ENCODE measurements at regions not wholly inside any gene's neighbourhood (a gene's known extent, or its start where the extent isn't known, plus 50 kb on each side); places are given as distances from the start of the nearest gene placed in this dataset.
A peak's percentile ranks its signal among the peaks of the same experiment; 100 is the strongest.

DNA sequence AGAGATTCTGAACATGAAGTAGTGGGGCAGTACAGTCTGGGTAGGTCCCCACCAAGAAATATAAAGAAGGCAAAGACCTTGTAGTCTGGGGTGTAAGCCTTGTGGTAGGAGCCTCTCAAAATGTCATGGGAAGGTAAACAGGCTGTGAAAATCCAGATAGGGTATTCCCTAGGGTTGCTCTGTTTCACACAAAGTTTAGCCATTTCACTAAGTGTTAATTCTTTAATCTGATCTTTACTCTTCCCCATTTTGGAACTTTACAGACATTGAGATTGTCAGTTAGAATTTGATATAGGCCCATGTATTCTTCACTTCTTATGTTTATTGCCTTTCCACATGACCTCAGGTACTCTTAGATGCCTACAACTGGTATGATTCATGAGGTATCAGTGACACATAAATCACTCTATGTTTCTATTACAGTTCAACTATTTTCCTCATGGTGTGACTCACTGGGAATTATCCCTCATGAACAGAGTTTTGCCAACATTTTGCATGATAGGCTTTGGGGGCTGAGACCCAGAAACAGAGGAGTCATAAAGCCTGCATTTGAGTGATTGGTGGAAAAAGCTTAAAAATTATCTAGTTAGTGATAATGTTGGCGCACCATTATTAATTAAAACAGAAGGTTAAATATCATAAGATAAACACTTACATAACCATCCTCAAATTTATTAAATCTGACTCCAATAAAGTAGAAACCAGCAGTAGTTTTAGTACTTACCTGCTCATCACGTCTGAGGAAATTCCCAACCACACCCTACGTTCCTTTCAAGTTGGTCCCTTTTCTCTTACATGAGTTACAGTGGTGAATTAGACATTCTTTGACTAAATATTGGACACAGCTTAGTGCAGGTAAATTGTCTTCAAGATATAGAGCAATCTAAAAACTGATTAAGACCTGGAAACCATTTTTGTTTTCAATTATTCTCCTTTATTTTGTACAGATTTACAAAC, 399.8 kb upstream of the MEF2C start:
- no peaks in the 10 kb centered on the region for H3K36me3 ChIP-seq (ENCODE audit: control insufficient read depth in 4 of 4, insufficient read depth in 4 of 4, low read length in 4 of 4)
- H3K4me1 ChIP-seq (ENCODE audit: control insufficient read depth in 5 of 5, insufficient read depth in 5 of 5, low read length in 5 of 5) = peaks cover 0 to 13% (median 0%) of the 10 kb centered on the region in 5 donors
- DNase-seq = no peak
- no peaks in the 10 kb centered on the region for H3K9me3 ChIP-seq (ENCODE audit: control insufficient read depth in 4 of 4, insufficient read depth in 3 of 4, low read length in 3 of 4)
- H3K4me3 ChIP-seq = no peak overlapping the region
- H3K9ac ChIP-seq (ENCODE audit: insufficient read depth in 1 of 2, low read length in 2 of 2) = no peak overlapping the region
- ATAC-seq (ENCODE audit: insufficient read depth, low FRiP score) = no peak
- H3K27ac ChIP-seq (ENCODE audit: low read depth in 1 of 2, low read length in 1 of 2) = no peak overlapping the region
- TF ChIP-seq, protein P1, sequence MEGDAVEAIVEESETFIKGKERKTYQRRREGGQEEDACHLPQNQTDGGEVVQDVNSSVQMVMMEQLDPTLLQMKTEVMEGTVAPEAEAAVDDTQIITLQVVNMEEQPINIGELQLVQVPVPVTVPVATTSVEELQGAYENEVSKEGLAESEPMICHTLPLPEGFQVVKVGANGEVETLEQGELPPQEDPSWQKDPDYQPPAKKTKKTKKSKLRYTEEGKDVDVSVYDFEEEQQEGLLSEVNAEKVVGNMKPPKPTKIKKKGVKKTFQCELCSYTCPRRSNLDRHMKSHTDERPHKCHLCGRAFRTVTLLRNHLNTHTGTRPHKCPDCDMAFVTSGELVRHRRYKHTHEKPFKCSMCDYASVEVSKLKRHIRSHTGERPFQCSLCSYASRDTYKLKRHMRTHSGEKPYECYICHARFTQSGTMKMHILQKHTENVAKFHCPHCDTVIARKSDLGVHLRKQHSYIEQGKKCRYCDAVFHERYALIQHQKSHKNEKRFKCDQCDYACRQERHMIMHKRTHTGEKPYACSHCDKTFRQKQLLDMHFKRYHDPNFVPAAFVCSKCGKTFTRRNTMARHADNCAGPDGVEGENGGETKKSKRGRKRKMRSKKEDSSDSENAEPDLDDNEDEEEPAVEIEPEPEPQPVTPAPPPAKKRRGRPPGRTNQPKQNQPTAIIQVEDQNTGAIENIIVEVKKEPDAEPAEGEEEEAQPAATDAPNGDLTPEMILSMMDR (IDR thresholded peaks at IDR 0.05; ENCODE audit: control extremely low read depth, extremely low read depth) = no peak
- no peaks in the 10 kb centered on the region for H3K27me3 ChIP-seq (ENCODE audit: control insufficient read depth in 3 of 3, insufficient read depth in 3 of 3, low read length in 2 of 3)
- 92 to 95% methylated on average over 3 of the region's 3 CpGs for WGBS, 2 donors

DNA sequence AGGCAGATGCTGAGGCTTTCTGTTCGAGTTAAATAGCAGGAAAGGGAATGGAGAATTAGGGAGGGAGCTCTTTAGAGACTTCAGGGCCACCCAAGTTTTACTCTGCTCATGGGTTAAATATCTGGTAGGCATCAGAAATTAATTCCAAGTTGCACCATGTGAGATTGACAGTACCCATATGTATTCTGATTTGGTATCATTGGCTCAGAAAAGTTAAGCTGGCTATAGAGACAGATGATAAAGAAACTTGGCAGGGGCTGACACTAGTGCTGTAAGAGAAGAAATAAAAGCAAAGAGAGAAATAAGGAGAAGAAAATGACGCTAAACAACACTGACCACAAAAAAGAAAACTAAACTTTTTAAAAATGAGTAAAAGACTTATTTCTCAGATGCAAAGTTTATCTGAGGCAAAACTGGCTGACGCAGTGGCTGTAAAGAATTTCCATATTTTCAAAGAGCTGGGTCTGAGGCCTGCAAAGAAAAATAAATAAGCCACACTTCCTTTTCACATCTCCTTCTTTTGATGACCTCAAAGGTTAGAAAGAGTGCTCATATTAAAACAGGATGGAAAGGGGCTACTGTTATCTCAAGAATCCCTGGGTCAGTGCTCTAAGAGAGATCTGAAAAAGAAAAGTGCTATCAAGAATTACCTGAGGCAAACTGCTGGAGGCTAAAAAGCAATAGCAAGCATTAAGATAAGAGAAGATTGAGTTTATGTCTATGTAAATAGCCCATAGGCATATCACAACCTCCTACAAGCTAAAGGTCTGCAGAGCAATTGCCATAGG, 399.0 kb upstream of the MEF2C start:
- no peaks in the 10 kb centered on the region for H3K36me3 ChIP-seq (ENCODE audit: control insufficient read depth in 4 of 4, insufficient read depth in 4 of 4, low read length in 4 of 4)
- H3K4me3 ChIP-seq = no peak overlapping the region
- ATAC-seq (ENCODE audit: insufficient read depth, low FRiP score) (no peak), DNase-seq (peak in 2 of 3 donors; percentile 72 to 74)
- WGBS, 2 donors = 81 to 93% methylated on average over 3 of the region's 3 CpGs
- no peak overlapping the region for H3K27ac ChIP-seq (ENCODE audit: low read depth in 1 of 2, low read length in 1 of 2)
- no peak overlapping the region for H3K9ac ChIP-seq (ENCODE audit: insufficient read depth in 1 of 2, low read length in 2 of 2)
- no peaks in the 10 kb centered on the region for H3K9me3 ChIP-seq (ENCODE audit: control insufficient read depth in 4 of 4, insufficient read depth in 3 of 4, low read length in 3 of 4)
- H3K27me3 ChIP-seq (ENCODE audit: control insufficient read depth in 3 of 3, insufficient read depth in 3 of 3, low read length in 2 of 3) = no peaks in the 10 kb centered on the region
- peaks cover 0 to 13% (median 0%) of the 10 kb centered on the region in 5 donors for H3K4me1 ChIP-seq (ENCODE audit: control insufficient read depth in 5 of 5, insufficient read depth in 5 of 5, low read length in 5 of 5)
- TF ChIP-seq, protein P1 (IDR thresholded peaks at IDR 0.05; ENCODE audit: control extremely low read depth, extremely low read depth) = no peak

DNA sequence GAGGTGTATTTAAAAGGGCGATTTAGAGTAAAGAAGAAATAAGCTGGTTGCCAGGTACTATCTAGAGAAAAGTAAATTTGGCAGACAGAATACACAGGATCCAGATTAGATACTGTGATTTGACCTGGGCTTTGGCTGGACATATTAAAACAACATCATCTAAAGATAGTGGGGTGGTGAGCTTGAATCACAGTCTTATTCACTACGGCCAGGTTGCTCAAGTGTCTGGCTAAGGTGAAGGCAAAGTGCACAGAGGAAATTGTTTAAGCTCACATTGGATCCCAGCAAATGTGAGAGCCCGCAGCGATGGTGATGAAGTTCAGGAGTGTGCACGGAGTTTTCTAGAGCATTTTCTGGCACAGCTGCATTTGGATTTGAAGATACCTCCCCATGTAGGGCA, 398.2 kb upstream of the MEF2C start:
- no peak for ATAC-seq (ENCODE audit: insufficient read depth, low FRiP score)
- H3K9ac ChIP-seq (ENCODE audit: insufficient read depth in 1 of 2, low read length in 2 of 2) = no peak overlapping the region

More for the DNA sequence above, 398.2 kb upstream of the MEF2C start:
- no peak for DNase-seq
- Histone ChIP-seq H3K4me3 (no peak overlapping the region), H3K9me3 (ENCODE audit: control insufficient read depth in 4 of 4, insufficient read depth in 3 of 4, low read length in 3 of 4) (no peaks in the 10 kb centered on the region), H3K27me3 (ENCODE audit: control insufficient read depth in 3 of 3, insufficient read depth in 3 of 3, low read length in 2 of 3) (no peaks in the 10 kb centered on the region), H3K4me1 (ENCODE audit: control insufficient read depth in 5 of 5, insufficient read depth in 5 of 5, low read length in 5 of 5) (peaks cover 0 to 13% (median 0%) of the 10 kb centered on the region in 5 donors), H3K36me3 (ENCODE audit: control insufficient read depth in 4 of 4, insufficient read depth in 4 of 4, low read length in 4 of 4) (no peaks in the 10 kb centered on the region), H3K27ac (ENCODE audit: low read depth in 1 of 2, low read length in 1 of 2) (no peak overlapping the region)
- TF ChIP-seq, protein P1 (IDR thresholded peaks at IDR 0.05; ENCODE audit: control extremely low read depth, extremely low read depth) = no peak
- whole genome bisulfite sequencing, 2 donors = 84 to 90% methylated on average over 5 of the region's 5 CpGs

All from lung (tissue), 11 donors.